HL-60 (cell line): ENCODE measurements at regions not wholly inside any gene's neighbourhood (a gene's known extent, or its start where the extent isn't known, plus 50 kb on each side); places are given as distances from the start of the nearest gene placed in this dataset.

ENCODE experiments used
- CTCF ChIP-seq: IDR thresholded peaks from one replicate; pipeline ENCODE4 v1.5.1; 2011; ENCODE audit warnings: low read length, control low read depth, inconsistent platforms; ENCODE audit not compliant: insufficient read depth
- TF ChIP-seq, protein P1 (sequence below): IDR thresholded peaks from 2 replicates; pipeline ENCODE4 v1.6.1; 2012; ENCODE audit warnings: low read depth; ENCODE audit not compliant: insufficient replicate concordance

GRCh38 chr7:9407816-9408215, 974.4 kb downstream of the NXPH1 start:
- no peak for TF ChIP-seq CTCF
- TF ChIP-seq, protein P1, sequence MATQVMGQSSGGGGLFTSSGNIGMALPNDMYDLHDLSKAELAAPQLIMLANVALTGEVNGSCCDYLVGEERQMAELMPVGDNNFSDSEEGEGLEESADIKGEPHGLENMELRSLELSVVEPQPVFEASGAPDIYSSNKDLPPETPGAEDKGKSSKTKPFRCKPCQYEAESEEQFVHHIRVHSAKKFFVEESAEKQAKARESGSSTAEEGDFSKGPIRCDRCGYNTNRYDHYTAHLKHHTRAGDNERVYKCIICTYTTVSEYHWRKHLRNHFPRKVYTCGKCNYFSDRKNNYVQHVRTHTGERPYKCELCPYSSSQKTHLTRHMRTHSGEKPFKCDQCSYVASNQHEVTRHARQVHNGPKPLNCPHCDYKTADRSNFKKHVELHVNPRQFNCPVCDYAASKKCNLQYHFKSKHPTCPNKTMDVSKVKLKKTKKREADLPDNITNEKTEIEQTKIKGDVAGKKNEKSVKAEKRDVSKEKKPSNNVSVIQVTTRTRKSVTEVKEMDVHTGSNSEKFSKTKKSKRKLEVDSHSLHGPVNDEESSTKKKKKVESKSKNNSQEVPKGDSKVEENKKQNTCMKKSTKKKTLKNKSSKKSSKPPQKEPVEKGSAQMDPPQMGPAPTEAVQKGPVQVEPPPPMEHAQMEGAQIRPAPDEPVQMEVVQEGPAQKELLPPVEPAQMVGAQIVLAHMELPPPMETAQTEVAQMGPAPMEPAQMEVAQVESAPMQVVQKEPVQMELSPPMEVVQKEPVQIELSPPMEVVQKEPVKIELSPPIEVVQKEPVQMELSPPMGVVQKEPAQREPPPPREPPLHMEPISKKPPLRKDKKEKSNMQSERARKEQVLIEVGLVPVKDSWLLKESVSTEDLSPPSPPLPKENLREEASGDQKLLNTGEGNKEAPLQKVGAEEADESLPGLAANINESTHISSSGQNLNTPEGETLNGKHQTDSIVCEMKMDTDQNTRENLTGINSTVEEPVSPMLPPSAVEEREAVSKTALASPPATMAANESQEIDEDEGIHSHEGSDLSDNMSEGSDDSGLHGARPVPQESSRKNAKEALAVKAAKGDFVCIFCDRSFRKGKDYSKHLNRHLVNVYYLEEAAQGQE, result no peak
